GM18868 (cell line): ENCODE measurements at regions not wholly inside any gene's neighbourhood (a gene's known extent, or its start where the extent isn't known, plus 50 kb on each side); places are given as distances from the start of the nearest gene placed in this dataset.

ENCODE experiments used
- ATAC-seq: cut with Tn5 transposase; IDR thresholded peaks from one replicate; pipeline ENCODE4 v1.9.1; 2021; ENCODE audit warnings: mild to moderate bottlenecking, moderate library complexity; ENCODE audit not compliant: unreplicated experiment

- no peak for ATAC-seq
These were observed 93.6 kb upstream of the PITX1 start for GRCh38 chr5:135127439-135128240.

GRCh38 chr5:135126688-135127438 is 92.8 kb upstream of the PITX1 start:
- ATAC-seq = no peak

DNA sequence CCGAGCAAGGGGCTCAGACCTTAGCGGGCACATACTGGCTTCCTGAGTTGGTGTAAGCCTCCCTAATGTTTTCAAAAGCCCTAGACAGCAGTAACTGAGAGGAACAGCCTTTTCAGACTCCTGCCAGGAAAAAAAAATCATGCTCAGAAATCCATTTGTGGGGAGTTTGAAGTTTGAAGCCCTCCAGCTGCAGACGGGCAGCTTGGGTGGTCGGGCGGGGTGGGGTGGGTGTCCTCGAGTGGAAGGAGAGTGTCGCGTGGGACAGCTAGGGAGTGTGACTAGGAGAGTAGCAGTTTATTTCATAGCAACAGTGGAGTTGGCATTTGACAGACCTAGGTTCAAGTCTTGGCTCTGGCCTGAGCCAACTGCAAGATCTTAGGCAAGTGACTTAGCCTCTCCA is 90.7 kb upstream of the PITX1 start:
- ATAC-seq = no peak

- ATAC-seq = no peak
These were observed 90.1 kb upstream of the PITX1 start for GRCh38 chr5:135124128-135124527.

DNA sequence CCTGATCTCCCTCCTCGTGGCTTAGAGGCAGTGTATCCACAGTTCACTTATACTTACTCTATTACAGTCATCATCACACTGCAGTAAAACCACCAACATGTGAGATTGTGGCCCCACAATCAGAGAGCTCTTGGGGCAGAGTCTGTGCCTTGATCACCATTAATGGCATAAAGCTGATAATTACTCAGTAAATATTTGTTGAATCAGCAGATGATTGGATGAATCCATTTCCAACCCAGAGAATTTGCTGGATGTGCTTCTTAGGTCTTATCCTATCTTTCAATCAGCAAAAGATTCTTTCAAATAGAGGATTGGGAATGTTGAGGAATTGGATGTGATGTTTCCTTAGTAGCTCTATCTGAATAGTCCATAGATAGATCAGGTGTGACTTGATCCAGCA is 88.8 kb upstream of the PITX1 start:
- no peak for ATAC-seq

DNA sequence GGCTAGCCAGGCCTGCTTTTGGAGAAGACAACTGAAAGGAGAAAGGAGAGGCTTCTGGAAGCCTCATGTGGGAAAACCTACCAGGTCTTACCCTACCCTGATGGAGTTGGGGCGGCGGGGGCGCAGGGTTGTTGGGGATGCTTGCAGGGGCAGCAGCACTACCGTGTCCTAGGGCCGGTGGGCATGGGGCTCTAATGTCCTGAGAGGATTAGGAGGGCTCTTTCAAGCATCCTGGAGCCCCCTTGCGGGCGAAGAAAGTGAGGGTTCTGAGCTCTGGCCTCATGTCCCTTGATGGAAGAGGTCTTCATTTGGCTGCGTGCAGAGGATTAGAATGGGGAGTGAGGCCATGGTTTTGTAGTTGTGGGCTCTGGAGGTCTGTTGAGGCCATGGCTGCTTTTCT is 86.9 kb upstream of the PITX1 start:
- no peak for ATAC-seq

DNA sequence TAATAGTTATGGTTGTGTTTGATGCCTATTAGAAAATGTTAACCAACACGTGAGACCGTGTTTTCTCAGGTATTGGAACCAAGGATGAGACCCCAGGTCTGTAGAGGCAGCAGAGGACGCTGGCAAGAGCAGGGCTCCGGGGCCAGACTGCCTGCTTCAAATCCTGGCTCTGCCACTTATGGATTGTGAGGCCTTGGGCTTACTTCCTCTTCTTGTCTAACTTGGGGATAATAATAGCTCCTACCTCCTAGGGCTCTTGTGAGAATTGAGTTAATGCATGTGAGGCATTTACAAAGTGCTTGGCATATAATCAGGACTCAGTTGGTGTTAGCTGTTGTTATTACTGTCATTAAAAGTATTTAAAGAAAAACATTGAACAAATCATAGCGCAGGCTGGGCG is 85.5 kb upstream of the PITX1 start:
- no peak for ATAC-seq

- no peak for ATAC-seq
These were observed 83.6 kb upstream of the PITX1 start for GRCh38 chr5:135117590-135117989.

GRCh38 chr5:135116160-135116561 is 82.1 kb upstream of the PITX1 start:
- no peak for ATAC-seq

DNA sequence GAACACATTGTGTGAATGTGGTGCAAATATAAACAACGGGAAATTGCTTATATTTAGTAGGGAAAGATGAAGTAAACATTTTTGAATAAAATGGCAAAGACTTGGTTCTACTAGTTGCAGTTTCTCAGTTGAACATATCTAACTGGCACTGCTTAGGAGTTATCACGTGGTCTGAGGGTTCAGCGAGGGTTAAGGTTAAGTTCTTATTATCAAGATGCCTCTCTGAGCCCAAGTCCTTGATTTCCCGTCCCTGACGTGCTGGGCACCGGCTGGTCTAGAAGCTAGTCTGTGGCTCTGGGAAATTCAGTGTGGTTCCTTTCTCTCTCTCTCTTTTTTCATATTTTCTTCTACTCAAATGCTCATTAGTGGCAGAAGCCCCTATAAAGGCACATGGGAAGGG is 81.6 kb upstream of the PITX1 start:
- no peak for ATAC-seq

GRCh38 chr5:135114759-135115158 is 80.7 kb upstream of the PITX1 start:
- no peak for ATAC-seq

DNA sequence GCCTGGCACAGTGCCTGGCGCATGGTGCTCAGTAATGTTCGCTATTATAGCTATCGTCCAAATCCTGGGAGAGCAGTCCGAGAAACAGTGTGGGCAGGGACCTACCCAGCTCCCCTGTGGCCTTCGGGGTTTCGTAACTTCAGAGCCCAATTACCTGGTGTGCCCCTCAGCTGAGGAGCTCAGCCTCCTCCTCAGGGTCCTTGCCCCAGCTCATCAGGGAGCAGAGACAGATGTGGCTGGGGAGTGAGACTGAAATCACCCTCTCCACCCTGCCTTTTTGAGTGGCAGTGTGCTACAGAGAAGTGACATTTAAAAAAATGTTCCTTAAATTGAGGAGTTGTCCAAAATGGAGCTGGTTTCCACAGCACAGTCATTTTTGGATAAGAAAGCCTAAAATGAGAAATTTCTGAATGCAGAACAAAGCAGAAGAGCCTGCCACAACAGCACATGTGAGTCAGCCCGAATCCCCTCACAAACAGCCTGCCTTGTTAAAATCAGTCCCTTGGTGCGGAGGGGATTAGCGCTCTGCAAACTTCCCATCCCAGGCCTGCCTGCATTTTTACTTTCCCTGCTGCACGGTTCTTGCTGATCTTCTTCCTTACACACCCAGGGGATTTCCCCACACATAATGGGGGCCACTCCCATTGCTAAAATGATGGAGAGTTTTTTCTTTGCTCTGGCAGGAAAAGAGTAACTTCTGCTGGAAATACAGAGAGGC is 78.1 kb upstream of the PITX1 start:
- no peak for ATAC-seq

DNA sequence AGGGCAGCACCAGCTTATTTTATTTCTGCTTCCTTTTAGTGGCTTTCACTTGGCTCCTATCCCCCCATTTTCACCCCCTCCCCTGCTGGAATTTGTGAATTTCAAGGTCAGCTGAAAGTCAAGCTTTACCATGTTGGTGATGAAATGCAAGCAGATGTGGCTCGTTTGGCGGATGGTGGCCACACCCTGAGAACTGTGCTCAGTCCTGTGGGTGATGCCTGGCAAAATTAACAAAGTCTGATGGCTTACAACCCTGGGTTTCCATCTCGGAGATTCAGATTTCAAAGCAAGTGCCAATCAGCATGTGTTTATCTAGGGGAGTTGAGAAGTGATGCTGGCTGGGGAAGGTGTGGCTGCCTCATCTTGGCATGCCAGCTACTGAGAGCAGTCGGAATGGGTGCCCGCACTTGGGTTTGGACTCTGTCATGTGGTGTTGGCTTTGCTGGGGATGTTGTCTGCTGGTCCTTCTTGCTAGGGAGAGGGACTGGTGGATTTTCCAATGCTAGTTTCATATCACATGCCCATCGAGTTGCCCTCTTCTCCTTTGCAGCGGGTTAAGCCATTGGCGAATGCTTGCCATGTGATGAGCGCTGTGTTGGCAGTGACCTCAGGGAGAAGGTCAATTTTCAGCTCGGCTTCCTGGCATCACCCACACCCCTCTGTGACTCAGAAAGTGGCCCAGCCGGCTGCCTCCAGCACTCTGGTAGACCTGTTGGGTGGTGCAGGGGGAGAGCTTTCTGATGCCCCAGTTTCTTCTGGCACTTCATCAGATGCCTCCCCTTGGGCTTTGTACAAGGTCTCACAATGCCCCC is 77.0 kb upstream of the PITX1 start:
- ATAC-seq = no peak

DNA sequence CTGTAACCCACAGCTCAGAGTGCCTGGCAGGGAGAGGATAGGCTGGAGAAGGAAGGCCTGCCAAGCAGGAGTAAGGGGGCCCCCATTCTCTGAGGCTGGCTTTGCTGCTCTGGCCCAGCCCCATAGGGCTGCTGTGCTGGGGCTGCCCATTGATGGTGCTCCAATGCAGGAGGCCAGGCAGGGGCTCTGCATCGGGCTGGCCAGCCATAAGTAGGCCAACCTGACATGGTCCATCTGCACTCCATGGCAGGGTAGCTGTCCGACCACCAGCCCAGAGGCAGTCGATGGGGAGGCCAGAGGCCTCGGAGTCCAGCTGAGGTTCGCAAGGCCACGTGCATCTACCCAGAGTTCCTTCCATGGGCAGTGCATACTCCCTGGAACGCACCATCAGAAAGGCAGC is 75.0 kb upstream of the PITX1 start:
- no peak for ATAC-seq

DNA sequence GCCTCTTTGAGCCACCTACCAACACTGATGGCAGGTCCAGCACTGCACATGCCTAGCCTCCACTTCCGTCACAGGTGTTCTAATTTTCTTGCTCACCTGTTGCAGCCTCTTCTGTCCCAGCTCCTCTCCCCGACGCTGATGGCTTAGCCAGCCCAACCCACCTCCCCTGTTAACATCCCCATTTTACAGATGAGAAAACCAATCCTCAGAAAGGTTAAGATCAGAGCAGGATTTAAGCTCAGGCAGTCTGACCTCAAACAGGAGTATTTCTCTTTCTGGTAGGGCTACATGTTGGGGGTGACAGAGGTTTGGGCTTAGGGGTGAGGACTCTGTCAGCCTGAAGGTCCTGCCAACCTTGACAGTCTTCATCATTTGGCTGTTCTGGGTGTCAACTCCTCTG is 74.5 kb upstream of the PITX1 start:
- ATAC-seq = no peak

- ATAC-seq = no peak
These were observed 74.0 kb upstream of the PITX1 start for GRCh38 chr5:135107986-135108385.

DNA sequence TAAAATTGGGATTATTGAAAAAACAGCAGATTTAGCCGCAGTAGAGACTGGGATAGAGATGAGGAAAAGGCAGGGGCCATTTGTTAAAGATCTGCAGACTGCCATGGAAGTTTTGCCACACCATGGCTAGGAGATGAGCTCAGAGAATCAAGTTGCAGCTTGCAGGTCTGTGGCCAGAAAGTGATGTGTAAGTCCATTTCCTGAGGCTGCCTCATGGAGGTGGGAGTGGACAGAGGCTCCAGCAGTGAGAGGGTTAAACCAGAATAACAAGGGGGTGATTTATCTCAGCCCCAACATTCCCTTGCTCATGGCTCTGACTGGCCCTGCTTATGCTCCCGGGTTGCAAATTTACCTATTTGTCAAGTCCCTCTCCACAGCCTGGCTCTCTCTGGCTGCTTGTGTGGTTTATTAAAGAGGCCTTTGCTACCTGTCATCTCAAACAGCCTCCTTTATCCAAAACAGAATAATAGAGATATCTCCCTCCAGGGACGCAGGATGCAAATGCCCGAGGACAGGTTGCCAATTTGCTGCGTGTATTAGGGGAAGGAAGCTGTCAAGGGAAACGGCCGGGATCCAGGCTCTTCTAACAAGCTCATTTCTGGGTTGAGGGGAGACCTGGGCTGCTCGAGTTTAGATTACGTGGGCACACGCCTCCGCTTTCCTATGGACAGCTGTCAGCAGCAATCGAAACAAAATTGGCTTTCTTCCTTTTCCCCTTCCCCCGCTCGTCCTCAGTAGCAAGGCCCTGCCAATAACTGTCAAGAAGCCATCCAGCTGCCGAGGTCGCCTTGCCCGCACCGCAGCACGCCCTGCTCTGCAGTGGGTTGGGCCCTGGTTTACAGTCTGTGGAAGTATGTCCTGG is 72.8 kb upstream of the PITX1 start:
- no peak for ATAC-seq

DNA sequence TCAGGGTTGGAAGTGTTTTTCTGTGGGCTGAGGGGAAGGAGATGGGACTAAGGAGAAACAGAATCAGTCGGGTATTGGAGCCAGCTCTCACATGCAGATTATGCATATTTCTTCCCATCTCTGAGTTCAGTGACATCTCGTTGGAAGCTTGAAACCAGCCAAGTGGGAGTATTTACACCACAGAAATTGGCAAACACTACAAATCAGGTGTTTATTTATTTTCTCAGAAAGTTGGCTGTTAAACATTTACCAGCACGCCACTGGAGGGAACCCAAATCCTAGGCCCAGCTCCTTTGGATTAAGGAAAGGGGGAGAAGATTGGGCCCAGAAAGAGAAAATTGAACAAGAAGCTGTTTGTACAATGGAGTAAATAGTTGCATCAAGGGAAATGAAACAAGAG is 72.1 kb upstream of the PITX1 start:
- ATAC-seq = no peak

- no peak for ATAC-seq
These were observed 71.1 kb upstream of the PITX1 start for GRCh38 chr5:135105105-135105484.

DNA sequence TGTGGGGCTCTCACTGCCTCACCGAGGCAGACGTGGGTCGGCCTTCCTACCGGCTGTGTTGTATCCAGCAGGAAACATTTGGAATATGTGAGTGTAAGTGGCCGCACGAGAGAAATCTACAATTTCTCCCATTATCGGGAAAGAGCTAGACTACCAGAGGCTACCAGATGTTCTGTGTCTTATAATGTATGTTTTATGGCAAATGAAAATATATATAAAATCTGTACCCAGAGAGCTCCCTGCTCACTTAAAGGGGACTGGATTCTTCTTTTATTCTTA is 69.5 kb upstream of the PITX1 start:
- no peak for ATAC-seq
